ENCODE measurements at regions not wholly inside any gene's neighbourhood (a gene's known extent, or its start where the extent isn't known, plus 50 kb on each side); places are given as distances from the start of the nearest gene placed in this dataset.

DNA sequence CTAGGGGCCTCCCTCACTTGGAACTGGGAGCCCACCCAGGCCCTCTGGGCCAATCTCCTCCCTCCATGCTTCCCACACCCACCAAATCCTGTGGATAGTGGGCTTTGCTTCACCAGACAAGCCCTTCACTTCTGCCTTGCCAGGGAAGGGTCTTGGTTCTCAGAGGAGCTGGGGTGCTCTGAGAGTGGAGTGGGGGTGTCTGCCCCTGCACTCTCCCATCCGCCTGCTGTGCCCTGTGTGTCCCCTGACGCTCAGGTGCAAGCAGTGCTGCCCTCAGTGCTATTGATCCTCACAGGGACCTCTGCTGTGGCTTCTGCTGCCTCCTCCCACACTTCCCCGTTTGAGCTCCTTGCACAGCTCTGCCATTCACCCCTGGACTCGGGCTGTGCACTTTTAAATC is 117.3 kb upstream of the NKX1-1 start:
- DNase-seq: no peak

DNA sequence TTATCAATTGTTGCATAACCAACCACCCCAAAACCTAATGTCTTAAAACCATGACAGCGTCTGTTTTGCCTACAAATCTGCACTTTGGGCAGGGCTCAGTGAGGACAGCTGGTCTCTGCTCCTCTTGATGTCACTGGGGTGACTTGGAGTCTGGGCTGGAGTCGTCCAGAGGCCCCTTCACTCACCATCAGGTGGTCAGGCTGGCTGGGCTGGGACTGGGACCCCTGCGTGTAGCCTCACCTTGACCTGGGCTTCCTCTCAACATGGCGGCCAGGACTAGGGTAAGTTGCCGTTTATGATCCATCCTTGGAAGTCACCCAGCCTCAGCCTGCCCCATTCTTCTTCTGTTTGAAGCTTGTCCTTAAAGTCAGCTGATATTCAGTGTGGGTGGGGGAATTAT is 116.8 kb upstream of the NKX1-1 start:
- no peak for DNase-seq

DNA sequence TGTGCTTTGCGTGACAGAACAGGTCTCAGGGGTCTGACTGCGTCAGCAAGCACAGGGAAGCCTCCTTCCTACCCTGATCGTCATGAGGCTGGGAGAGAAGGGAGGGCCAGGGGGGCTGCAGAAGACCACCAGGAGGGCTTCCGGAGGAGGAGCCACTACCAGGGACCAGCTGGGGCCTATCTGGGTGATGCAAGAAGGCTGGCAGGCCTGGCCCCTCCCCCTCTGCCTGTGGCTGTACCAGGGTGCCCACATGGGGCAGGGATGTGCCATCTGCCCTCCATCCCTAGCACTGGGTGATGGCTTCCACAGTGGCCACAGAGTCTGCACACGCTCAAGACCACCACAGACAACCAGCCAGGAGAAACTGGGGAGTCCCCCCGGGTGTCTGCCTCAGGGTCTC is 116.4 kb upstream of the NKX1-1 start:
- no peak for DNase-seq

DNA sequence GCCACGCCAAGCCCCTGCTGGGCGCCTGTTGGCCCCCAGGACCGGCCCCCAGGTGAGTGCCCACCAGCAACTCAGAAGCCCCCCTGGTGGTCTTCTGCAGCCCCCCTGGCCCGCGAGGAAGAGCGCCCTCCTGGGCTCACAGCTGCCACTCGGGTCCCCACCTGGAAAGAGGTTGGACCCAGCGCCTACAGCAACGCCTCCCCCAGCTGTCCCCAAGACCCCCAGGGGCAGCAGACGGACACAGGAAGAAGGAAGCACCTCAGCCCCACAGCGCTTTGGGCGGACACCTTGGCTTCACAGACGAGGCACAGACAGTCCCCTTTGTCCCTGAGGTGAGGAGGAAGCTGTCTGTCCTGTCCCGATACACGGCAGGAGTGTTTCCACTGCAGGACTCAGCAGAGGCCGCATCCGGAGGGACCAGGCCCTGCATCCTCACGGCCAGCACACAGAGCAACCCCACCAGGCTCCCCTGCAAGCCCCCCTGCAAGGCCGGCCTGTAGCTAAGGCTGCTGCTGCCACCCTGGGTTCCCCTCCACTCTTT is 115.6 kb upstream of the NKX1-1 start:
- DNase-seq: no peak

DNA sequence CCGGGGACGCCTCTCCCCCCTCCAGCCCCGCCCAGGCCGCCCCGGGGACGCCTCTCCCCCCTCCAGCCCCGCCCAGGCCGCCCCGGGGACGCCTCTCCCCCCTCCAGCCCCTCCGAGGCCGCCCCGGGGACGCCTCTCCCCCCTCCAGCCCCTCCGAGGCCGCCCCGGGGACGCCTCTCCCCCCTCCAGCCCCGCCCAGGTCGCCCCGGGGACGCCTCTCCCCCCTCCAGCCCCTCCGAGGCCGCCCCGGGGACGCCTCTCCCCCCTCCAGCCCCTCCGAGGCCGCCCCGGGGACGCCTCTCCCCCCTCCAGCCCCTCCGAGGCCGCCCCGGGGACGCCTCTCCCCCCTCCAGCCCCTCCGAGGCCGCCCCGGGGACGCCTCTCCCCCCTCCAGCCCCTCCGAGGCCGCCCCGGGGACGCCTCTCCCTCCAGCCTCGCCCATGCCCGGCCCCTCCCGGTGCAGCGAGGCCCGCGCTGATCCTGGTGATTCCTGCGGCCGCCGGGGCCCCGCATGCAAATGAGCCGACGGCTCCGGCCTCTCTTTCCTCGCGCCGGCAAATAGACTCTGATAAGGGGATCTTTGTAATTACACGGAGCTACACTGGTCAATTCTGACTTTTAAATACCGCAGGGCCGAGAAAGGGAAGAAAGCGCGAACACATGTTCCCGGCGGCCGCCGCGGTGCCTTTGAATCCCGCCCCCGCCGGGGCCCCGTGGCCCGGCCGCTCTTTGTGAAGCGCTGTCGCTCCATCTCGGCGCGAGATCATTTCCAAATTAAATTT is 114.7 kb upstream of the NKX1-1 start:
- peak in 1 of 2 experiments; percentile 2 for DNase-seq

DNA sequence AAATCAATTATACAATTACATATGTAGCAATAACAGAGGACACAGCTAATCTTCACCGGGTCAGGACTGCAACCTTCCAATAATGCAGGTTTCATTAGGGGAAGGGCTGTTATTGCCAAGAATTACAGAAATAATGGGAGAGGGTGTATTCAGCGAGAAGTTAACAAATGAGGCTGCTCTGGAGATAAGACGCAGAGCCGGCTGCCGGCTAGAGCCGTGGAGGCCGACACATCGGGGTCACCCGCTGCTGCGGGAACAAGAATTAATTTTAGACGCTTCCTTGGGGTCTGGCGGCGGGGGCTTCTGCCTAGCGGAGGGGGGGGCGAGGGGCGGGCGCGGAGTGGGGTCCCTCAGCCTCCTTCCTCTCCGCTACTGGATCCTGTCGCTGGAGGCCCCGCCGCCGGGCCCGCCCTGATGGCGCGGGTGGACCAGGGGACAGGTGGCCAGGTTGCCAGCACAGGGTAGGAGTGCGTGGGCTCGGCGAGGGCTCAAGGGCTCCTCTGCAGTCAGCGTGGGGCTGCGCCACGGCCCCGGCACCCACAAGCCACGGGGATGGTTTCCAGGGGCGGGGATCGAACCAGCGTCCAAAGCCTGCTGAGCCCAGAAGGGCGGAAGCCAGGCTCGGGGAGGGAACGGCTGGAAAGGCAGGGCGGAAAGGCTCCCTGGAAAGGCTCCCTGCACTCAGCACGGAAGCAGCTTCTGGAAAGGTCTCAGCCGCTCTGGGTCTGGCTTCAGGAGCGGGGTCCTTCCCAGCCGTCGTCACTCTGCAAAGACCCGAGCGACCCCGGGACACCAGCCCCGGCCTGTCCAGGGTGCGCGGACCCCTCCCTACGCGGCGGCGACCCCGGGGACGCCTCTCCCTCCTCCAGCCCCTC is 113.8 kb upstream of the NKX1-1 start:
- DNase-seq: no peak

DNA sequence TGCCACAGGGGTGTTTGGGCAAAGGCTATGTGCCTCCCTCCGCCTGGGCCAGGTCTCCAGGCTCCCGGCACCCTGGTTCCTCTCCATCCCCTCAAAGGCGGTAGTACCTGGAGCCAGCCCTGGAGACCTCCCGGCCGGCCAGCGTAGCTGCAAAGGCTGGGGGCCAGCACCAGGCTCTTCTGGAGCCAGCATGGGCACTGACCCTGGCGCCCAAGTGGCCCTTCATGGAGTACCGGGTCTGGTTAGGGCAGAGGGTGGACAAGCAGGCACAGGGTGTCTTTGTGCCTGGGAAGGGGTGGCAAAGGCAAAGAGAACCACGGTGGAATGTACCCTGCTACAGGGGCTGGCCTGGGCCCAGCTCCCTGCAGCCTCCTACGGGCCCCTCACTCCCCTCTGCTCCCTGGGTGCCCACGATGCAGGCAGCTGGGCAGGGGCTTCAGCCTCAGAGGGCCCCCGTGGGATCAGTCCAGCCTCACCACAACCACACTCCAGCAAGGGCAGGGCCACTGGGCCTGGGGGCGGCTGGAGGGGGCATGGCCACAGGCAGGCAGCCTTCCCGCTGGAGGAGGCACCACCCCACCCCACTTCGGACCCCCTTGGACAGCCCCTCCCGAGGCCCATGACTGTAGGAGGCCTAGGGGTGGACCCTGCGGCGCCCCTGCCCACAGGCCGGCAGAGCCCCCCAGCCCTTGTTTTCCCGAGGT is 112.9 kb upstream of the NKX1-1 start:
- DNase-seq: no peak

DNA sequence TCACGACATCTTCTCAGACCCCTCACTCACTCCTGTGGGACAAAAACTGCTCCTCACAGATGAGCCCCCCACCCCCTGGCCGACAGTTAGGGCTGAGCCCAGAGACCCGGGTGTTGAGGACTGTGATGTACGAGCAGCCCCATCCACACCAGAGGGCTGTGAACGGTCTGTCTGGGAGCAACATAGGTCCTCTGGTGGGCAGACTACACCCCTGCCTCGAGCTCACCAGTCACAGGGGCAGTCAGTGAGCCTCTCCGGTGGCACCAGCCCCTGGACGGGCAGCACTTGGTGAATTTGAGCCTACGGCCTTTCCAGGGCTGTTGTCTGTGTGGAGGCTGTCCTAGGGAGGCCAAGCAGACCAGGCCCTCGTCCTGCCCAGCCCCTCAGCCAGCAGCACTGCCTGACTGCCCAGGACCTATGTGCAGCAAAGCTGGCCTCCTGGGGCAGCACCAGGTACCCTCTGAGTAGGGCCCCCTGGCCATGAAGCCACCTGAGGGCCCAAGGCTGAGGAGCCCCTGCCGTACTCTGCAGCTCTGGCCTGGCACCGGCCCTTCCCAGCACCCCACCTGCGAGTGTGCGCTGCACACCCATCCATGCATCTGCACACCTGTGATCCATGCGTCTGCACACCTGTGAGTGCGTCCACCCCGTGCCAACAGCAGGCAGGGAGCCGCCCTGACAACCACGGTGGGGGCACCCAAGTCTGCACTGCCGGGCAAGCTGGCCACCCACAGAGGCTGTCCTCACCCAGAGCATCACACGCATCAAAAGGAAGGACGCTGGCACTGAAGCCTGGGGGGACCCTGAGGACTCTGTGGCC is 111.6 kb upstream of the NKX1-1 start:
- no peak for DNase-seq

DNA sequence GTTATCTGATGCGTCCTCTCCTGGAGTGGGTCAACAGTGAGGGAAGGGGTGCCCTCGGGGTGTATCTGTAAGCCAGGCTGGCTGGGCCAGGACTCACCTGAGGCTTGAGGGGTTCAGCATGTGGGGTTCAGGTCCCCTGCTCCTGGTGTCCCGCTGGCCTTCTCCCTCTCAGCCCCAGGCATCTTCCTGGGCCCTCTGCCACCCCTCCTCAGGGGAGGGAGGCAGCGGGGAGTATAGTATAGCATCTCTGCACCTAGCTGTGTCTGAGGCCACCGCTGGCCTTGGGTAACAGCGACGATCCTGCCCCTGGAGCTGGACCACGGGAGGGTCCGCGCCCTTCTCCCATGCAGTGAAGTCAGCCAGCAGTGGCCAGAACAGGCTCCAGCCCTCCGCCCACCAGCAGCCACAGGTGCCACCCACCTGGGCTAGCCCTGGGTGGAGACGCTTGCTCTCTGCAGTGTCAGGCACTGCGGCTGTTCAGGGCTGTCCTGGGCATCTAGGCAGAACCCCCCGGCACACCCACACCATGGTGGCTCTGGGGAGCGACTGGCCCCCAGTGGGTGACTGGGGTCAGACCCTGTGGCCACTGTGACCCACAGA is 110.7 kb upstream of the NKX1-1 start:
- DNase-seq: no peak

DNA sequence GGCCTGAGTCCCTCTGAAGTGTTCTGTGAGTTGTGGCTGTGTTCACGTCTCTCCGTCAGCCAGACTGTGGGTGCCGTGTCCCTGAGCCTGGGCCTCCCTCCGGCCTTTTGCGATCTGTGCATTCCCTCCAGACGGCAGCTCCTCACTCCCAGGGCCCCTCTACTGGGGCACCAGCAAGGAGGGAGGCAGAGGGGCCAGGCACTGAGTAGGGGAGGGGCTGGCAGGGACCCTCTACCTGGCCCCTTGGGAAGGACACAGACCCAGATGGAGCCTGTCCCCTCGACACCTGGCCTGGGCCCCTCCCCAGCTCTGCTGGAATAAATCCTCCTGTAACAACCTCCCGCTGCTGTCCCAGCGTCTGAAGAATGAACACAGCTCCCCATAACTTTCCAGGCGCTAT is 110.0 kb upstream of the NKX1-1 start:
- no peak for DNase-seq

DNA sequence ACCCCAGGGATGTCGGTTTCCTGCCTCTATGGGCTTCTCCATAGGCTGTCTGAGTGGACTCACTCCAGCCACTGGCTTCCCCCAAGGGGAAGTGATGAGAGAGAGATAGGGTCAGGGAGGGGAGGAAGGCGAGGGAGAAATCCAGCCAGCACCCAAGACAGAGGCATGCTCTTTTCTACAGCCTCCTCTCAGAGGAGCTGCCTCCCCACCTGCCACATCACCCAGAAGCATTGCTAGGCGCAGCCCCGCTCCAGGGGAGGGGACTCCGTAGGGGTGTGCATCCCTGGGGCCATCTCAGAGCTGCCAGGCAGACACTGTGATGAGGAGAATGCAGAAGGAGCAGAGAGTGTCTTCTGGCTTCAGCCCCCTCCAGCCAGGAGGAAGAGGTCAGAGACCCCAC is 109.5 kb upstream of the NKX1-1 start:
- no peak for DNase-seq

DNA sequence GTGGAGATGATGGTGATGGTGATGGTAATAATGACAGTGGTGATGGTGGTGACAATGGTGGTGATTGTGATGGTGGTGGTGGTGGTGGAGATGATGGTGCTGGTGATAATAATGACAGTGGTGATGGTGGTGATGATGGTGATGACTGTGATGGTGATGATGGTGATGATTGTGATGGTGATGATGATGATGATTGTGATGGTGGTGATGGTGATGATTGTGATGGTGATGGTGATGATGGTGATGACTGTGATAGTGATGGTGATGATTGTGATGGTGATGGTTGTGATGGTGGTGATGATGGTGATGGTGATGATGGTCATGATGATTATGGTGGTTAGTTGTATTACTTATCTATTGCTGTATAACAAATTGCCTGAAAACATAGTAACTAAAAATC is 108.9 kb upstream of the NKX1-1 start:
- DNase-seq: no peak

DNA sequence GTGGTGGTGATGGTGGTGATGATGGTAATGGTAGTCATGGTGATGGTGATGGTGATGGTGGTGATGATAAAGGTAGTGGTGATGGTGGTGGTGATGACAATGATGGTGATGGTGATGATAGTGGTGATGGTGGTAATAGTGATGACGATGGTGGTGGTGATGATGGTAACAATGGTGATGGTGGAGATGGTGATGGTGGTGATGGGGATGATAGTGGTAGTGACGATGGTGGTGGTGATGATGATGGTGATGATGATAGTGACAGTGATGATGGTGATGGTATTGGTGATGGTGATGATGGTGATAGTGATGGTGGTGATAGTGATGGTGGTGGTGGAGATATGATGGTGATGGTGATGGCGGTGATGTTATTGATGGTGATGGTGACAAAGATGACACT is 108.4 kb upstream of the NKX1-1 start:
- no peak for DNase-seq

DNA sequence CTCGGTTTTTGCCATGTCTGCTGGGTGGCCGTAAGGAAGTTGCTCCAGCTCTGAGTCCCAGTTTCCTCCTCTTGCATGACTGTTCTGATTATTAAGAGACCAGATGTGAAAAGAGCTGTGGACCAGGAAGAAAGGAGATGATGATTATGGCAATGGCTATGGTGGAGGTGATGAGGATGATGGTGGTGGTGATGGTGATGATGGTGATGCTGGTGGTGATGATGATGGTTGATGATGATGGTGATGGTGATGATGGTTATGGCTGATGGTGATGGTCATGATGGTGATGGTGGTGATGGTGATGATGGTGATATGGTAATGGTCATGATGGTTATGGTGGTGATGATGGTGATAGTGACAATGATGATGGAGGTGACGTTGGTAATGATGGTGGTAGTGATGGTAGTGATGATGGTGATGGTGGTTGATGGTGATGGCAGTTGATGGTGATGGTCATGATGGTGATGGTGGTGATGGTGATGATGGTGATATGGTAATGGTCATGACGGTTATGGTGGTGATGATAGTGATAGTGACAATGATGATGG is 107.8 kb upstream of the NKX1-1 start:
- DNase-seq: no peak

DNA sequence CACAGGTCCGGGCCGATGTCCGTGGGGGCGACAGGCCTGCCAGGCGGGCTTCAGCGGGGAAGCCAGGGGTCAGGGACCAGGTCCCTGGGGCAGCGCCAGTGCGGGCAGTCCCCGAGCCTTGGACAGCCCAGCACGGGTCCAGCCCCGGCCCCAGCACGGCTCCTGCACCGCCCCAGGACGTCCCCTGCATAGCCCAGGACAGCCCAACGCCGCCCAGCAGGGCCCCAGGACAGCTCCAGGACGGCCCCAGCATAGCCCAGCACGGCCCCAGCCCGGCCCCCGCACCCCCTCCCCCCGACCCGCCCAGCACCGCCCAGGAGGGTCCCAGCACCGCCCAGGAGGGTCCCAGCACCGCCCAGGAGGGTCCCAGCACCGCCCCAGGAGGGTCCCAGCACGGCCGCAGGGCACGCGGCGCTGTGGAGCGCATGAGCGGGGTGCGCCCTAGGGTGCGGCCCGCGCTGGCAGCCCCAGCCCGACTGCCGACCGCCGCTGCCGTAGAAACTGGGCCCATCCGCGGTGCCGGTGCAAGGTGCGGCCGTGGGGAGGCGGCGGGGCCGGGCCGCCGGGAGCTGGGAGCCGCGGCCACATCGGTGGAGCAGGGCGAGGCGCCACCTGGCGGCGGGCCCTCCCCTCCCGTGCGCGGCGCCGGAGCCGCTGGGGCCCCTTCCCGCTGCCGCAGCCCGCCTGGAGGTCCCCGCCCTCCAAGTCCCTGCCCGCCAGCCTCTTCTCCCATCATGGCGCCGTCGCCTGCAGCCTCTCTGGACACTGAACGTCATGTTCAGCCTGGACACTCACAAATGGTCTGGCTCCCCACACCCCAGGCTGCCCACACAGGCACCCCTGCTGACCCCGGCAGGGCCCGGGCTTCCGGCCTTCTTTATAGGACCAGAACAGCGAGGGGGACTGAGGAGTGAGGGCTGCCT is 106.8 kb upstream of the NKX1-1 start:
- DNase-seq: peak in 1 of 2 experiments; percentile 34

DNA sequence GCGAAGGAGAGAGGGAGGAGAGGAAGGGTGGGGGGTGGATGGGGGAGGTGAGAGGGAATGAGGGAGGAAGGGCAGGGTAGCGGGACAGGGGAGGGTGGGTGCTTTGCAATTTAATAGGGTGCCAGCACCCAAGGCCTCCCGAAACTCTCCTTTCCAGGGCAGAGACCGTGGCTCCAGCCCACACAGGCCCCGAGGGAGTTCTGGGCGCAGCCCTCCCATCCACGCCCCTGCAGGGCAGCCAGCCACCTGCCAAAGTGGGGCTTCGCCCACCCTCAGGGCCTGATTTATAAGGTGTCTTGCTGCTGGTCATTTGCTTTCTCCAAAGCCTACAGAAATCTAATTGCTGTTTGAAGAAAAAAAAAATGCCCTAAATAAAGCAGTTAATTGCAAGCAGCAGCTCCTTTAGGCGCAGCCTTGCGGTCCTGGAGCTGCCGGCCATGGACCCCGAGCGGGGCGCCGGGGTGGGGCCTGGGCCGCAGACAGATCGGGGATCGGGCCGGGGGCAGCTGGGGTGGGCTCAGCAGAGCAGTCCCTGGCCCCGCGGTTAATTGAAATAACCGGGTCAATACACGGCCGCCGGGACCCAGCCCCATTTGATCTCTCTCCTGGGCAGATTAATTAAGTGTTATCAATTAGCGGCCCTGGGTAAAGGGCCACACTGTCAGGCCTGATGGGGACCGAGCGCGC is 106.0 kb upstream of the NKX1-1 start:
- DNase-seq: no peak

DNA sequence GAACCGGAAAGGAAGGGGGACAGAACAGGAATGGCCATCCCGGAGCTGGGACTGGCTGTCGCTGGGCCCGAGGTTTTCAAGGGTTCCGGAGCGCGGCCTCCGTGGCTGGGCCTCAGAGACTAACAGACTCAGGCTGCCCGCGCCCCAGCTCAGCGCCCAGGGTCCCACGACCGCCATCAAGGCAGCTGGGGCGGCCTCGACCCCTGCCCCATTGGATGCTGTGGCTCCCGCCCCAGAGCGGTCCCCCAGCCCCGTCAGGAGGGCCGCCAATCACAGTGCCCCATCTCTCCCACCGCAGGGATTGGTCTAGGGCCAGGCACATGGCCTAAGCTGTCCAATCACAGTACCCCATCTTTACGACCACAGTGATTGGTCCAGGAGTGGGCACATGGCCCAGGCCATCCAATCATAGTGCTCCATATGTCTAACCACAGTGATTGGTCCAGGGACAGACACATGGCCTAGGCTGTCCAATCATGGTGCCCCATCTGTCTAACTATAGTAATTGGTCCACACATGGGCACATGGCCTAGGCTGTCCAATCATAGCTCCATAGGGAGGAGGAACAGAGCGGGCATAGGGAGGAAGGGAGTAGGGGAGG is 105.3 kb upstream of the NKX1-1 start:
- no peak for DNase-seq

DNA sequence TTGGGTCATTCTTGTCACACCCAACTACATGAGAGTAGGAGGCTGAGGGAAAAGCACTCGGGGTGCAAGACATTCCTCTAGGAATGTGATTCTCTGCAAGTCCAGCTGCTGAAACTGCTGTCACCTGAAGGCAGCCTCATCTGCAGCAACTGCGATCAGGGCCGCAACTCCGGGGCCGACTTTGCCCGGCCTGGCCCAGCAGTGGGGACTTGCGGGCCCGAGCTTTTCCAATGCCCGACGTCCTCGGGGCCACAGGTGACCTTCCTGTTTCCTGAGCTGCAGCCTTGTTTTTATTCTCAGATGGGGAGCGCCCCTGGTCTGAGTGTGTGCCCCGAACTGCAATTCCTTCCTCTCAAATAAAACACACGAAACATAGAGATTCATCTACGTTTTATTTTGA is 104.7 kb upstream of the NKX1-1 start:
- no peak for DNase-seq

DNA sequence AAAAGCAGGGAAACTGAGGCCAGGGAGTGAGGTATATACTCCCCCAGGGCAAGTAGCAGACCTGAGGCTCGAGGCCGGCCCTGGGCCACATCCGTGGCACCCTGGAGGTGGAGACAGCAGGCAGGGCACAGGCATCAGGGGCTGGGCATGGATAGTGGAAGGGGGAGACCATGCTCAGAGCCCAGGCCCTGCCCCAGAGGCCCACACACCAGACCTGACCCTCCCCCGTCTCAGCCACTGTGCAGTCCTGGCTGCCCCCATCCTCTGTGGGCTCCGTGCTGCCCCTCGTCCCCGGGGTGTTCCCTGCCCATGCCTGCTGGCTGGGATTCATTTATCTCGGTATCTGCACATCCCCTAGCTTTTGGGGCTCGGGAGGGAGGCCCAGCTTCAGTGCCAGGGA is 103.1 kb upstream of the NKX1-1 start:
- no peak for DNase-seq

Measured in NCI-H2081 (cell line).